OCI-LY1 (cell line): ENCODE measurements at regions not wholly inside any gene's neighbourhood (a gene's known extent, or its start where the extent isn't known, plus 50 kb on each side); places are given as distances from the start of the nearest gene placed in this dataset.
"Not testable (repeated sequence)": the region's sequence is repeated elsewhere in the genome, so short reads cannot be mapped to it uniquely, and the experiment has no call there.

Source experiments
- CTCF ChIP-seq: fragments of 200-600 bp; sonication (generic), shearing (Covaris generic); IDR thresholded peaks from 2 replicates; pipeline ENCODE4 v1.5.1; 2017; ENCODE audit warnings: mild to moderate bottlenecking, antibody characterized with exemption, low read length, moderate library complexity, mixed read lengths
- EZH2 ChIP-seq: fragments of 200-600 bp; sonication (generic), shearing (Covaris generic); IDR thresholded peaks from 2 replicates; pipeline ENCODE4 v1.8.0; 2017; ENCODE audit warnings: borderline replicate concordance, mixed run types, mild to moderate bottlenecking, antibody characterized with exemption, low read length, moderate library complexity, mixed read lengths

DNA sequence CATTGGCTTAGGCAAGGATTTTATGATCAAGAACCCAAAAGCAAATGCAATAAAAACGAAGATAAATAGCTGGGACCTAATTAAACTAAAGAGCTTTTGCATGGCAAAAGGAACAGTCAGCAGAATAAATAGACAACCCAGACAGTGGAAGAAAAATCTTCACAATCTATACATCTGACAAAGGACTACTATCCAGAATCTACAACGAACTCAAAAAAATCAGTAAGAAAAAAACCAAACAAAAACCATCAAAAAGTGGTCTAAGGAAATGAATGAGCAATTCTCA lies 109.5 kb upstream of the ETV3 start:
- TF ChIP-seq CTCF, EZH2: not testable (repeated sequence)
